DOHH2 (cell line): ENCODE measurements at regions not wholly inside any gene's neighbourhood (a gene's known extent, or its start where the extent isn't known, plus 50 kb on each side); places are given as distances from the start of the nearest gene placed in this dataset.

Experiments used
- H3F3A ChIP-seq: fragments of 200-600 bp; sonication (generic), shearing (Covaris generic); 2 replicates; pipeline ENCODE4 v1.6.0; 2016; ENCODE audit warnings: antibody characterized with exemption, mild to moderate bottlenecking; ENCODE audit not compliant: control insufficient read depth, insufficient read depth
- H3K27ac ChIP-seq: fragments of 200-600 bp; sonication (generic); 2 replicates; pipeline ENCODE4 v1.5.1; 2014; ENCODE audit warnings: low read depth, mild to moderate bottlenecking, low read length, moderate library complexity
- H3K27me3 ChIP-seq: fragments of 200-600 bp; sonication (generic); 2 replicates; pipeline ENCODE4 v1.6.1; 2014; ENCODE audit warnings: mild to moderate bottlenecking, low read length, mixed read lengths; ENCODE audit not compliant: control insufficient read depth
- H3K36me3 ChIP-seq: fragments of 200-600 bp; sonication (generic); 2 replicates; pipeline ENCODE4 v1.6.1; 2014; ENCODE audit warnings: mild to moderate bottlenecking, low read length, moderate library complexity, mixed read lengths; ENCODE audit not compliant: control insufficient read depth
- H3K4me1 ChIP-seq: fragments of 200-600 bp; sonication (generic); 2 replicates; pipeline ENCODE4 v1.6.1; 2014; ENCODE audit warnings: mild to moderate bottlenecking, low read length, mixed read lengths; ENCODE audit not compliant: control insufficient read depth
- H3K4me2 ChIP-seq: fragments of 200-600 bp; sonication (generic); 2 replicates; pipeline ENCODE4 v1.6.0; 2014; ENCODE audit warnings: mild to moderate bottlenecking, low read length, moderate library complexity
- H3K4me3 ChIP-seq: fragments of 200-600 bp; sonication (generic); 2 replicates; pipeline ENCODE4 v1.5.1; 2014; ENCODE audit warnings: mild to moderate bottlenecking, low read length, mixed read lengths
- H3K79me2 ChIP-seq: fragments of 200-600 bp; sonication (generic); 2 replicates; pipeline ENCODE4 v1.6.1; 2014; ENCODE audit warnings: mild to moderate bottlenecking, low read length, mixed read lengths; ENCODE audit not compliant: control insufficient read depth
- H3K9me2 ChIP-seq: fragments of 200-600 bp; sonication (generic); replicated peaks from 2 replicates; pipeline ENCODE4 v1.6.1; 2014; ENCODE audit warnings: mild to moderate bottlenecking, low read length, mixed read lengths; ENCODE audit not compliant: control insufficient read depth
- H3K9me3 ChIP-seq: fragments of 200-600 bp; sonication (generic); 2 replicates; pipeline ENCODE4 v1.6.1; 2014; ENCODE audit warnings: antibody characterized with exemption, low read length, mixed read lengths; ENCODE audit not compliant: control insufficient read depth, insufficient read depth
- H4K20me1 ChIP-seq: fragments of 200-600 bp; sonication (generic); 2 replicates; pipeline ENCODE4 v1.6.0; 2014; ENCODE audit warnings: low read depth, mild to moderate bottlenecking, antibody characterized with exemption, low read length, moderate library complexity; ENCODE audit not compliant: control insufficient read depth, insufficient read depth
- CTCF ChIP-seq: fragments of 200-600 bp; sonication (generic); IDR thresholded peaks from one replicate; pipeline ENCODE4 v1.5.1; 2014; ENCODE audit warnings: antibody characterized with exemption, mild to moderate bottlenecking, low read depth, low read length; ENCODE audit not compliant: poor library complexity, severe bottlenecking
- EZH2phosphoT487 ChIP-seq: fragments of 200-600 bp; sonication (generic); IDR thresholded peaks from 2 replicates; pipeline ENCODE4 v1.6.1; 2017; ENCODE audit warnings: borderline replicate concordance, mild to moderate bottlenecking, antibody characterized with exemption, low read length, moderate library complexity, mixed read lengths

DNA sequence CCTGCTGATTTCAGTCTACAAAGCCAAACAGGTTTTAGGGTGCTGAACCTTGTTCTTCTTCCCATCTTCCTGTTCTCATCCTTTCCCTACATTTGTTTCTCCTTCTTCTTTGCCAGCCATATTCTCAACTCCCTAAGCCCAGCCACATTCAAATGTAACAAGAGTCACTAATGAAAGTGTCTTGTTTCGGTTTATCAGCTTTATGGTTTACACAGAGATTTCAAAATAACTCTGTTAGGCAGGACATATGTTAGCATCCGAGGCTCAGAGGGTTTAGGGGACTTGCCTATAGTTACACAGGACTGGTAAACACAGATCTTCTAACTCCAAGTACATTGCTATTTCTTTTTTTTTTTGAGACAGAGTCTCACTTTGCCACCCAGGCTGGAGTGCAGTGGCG lies 61.3 kb downstream of the NDUFS5 start:
- H3K9me3 ChIP-seq: no peaks in the 10 kb centered on the region
- H3K4me2 ChIP-seq: peak overlapping the region; percentile 26; the same call in 1 of the 2 replicates
- H3K27ac ChIP-seq: no peak overlapping the region
- no peaks in the 10 kb centered on the region for H3K79me2 ChIP-seq
- no peaks in the 10 kb centered on the region for H4K20me1 ChIP-seq
- H3K4me3 ChIP-seq: no peak overlapping the region
- TF ChIP-seq CTCF (no peak), EZH2phosphoT487 (no peak)
- H3K36me3 ChIP-seq: no peaks in the 10 kb centered on the region
- H3K4me1 ChIP-seq: peaks cover 15% of the 10 kb centered on the region
- H3K27me3 ChIP-seq: peaks cover 20% of the 10 kb centered on the region
- no peaks in the 10 kb centered on the region for H3K9me2 ChIP-seq
- H3F3A ChIP-seq: no peaks in the 10 kb centered on the region

DNA sequence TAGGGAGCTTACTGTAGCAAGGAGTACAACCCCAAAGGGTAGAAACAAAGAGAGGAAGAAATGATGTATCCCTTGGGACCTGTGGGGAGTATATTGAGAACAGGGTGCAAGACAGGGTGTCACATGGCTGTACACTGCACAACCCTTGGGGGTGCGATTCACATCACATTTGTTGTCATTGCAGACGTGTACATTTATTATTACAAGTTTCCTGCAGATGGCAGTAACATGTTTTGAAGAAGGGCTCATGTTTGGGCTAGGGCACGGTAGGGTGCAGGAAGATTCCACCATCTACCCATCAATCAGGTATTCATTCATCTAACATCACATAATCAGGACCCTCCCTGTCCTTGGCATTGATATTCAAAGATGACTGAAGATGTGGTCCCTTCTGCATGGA lies 62.5 kb downstream of the NDUFS5 start:
- Histone ChIP-seq H3K9me3 (no peaks in the 10 kb centered on the region), H3K27ac (no peak overlapping the region), H3K9me2 (no peaks in the 10 kb centered on the region), H3F3A (no peaks in the 10 kb centered on the region), H3K79me2 (no peaks in the 10 kb centered on the region), H3K27me3 (peaks cover 8% of the 10 kb centered on the region), H3K4me1 (peaks cover 15% of the 10 kb centered on the region), H3K4me2 (no peak overlapping the region), H3K4me3 (no peak overlapping the region), H3K36me3 (no peaks in the 10 kb centered on the region), H4K20me1 (no peaks in the 10 kb centered on the region)
- TF ChIP-seq EZH2phosphoT487: no peak
- peak; percentile 32 for TF ChIP-seq CTCF

DNA sequence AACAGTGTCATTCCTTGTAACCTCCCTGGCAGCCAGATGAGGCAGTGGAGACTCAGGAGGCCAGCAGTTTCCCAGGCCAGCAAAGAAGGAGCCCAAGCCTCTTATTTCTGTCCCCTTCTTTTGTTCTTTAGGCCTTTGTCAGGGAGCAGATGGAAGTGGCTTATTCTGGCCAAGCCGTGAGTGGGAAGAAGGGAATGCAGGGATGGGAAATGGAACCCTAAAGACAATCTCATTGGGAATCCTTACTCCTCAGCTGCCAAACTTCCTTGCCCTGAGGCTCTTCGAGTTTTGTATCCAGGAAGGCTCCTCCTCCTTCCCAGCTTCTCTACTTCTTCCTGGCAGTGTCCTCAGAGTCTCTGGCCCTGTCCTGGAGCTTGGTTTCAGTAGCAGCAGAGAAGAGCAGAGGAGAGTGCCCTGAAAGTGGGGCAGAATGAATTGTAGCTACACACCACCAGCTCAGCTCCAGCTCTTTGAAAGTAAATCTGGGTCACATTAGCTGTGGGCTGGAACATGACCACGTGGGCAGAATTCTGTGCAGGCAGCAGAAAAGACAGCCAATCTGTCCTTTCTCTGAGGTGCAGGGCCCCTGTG lies 63.9 kb downstream of the NDUFS5 start:
- H3K27me3 ChIP-seq: peaks cover 7% of the 10 kb centered on the region
- TF ChIP-seq EZH2phosphoT487 (no peak), CTCF (no peak)
- peaks cover 15% of the 10 kb centered on the region for H3K4me1 ChIP-seq
- no peaks in the 10 kb centered on the region for H3K9me2 ChIP-seq
- no peaks in the 10 kb centered on the region for H3K36me3 ChIP-seq
- H3K79me2 ChIP-seq: no peaks in the 10 kb centered on the region
- H3K4me2 ChIP-seq: no peak overlapping the region
- no peaks in the 10 kb centered on the region for H3K9me3 ChIP-seq
- no peak overlapping the region for H3K4me3 ChIP-seq
- no peak overlapping the region for H3K27ac ChIP-seq
- no peaks in the 10 kb centered on the region for H3F3A ChIP-seq
- no peaks in the 10 kb centered on the region for H4K20me1 ChIP-seq
